K562 (cell line): ENCODE measurements at regions not wholly inside any gene's neighbourhood (a gene's known extent, or its start where the extent isn't known, plus 50 kb on each side); places are given as distances from the start of the nearest gene placed in this dataset.

ENCODE experiments used
- ATAC-seq: fragments of 200-7000 bp; cut with Tn5 transposase; 3 replicates; pipeline ENCODE4 v1.9.1; 2020; ENCODE audit warnings: moderate library complexity
- BruUV-seq: library from RNA; stranded (reverse); fragments of 400-500 nt; replicated peaks from 2 replicates; lab custom pipeline; 2021; lab: Mats Ljungman, UMichigan
- CTCF ChIA-PET: fragments of 300-600 bp; formaldehyde crosslinking; extraction: SDS; loops from one replicate; lab custom pipeline; 2021; ENCODE audit warnings: low intra/inter-chr PET ratio; lab: Yijun Ruan, JAX
- POLR2A ChIA-PET: fragments of 300-600, 350-650 bp; sonication (Branson Sonifier 250); formaldehyde crosslinking; extraction: SDS; loops from one replicate; lab custom pipeline; 2021; ENCODE audit warnings: antibody characterized with exemption, inconsistent platforms; lab: Yijun Ruan, JAX
- DNase-seq, 4 experiments: peaks; one replicate each; pipeline versions ENCODE4 v3.0.0 to v3.0.0-alpha.2; 2011 to 2018; ENCODE audit warnings: low spot score in 3 of 4, mixed read lengths in 3 of 4; ENCODE audit errors: extremely low read depth in 1 of 4
- FAIRE-seq: peaks from 2 replicates; lab custom pipeline; 2011; peaks lifted over from hg19 to GRCh38; lab: Jason Lieb, UNC
- H2AFZ ChIP-seq: 2 replicates; pipeline ENCODE4 v1.6.0; 2011; ENCODE audit warnings: low read depth, low read length, control low read depth, inconsistent platforms
- H3K27ac ChIP-seq: fragments of 200-600 bp; 3 replicates; pipeline ENCODE4 v1.8.0; 2011; ENCODE audit warnings: low read depth, mild to moderate bottlenecking, control low read depth, inconsistent platforms, low read length, moderate library complexity, mixed read lengths; ENCODE audit errors: extremely low read depth
- H3K27me3 ChIP-seq, 2 experiments: fragments of 300-600 bp in 1 of 2; 2 replicates in 1 of 2; 3 replicates in 1 of 2; pipeline versions ENCODE4 v1.6.0 to v1.8.0; 2011; ENCODE audit warnings: inconsistent platforms in 2 of 2, low read length in 2 of 2, mild to moderate bottlenecking in 1 of 2, mixed read lengths in 1 of 2, moderate library complexity in 1 of 2; ENCODE audit not compliant: control insufficient read depth in 2 of 2, insufficient read depth in 2 of 2
- H3K36me3 ChIP-seq: fragments of 300-600 bp; 3 replicates; pipeline ENCODE4 v1.8.0; 2011; ENCODE audit warnings: mild to moderate bottlenecking, low read length, inconsistent platforms; ENCODE audit not compliant: control insufficient read depth, insufficient read depth
- H3K4me1 ChIP-seq, 2 experiments: fragments of 200-600 bp in 1 of 2; replicated peaks in 1 of 2; 2 replicates in 1 of 2; 3 replicates in 1 of 2; pipeline versions ENCODE4 v1.5.1 to v1.8.0; 2011; ENCODE audit warnings: inconsistent platforms in 2 of 2, low read length in 2 of 2, mild to moderate bottlenecking in 1 of 2, mixed read lengths in 1 of 2, moderate library complexity in 1 of 2; ENCODE audit not compliant: control insufficient read depth in 2 of 2, insufficient read depth in 2 of 2
- H3K4me2 ChIP-seq: 2 replicates; pipeline ENCODE4 v1.6.1; 2011; ENCODE audit warnings: low read length, control low read depth, inconsistent platforms, mixed read lengths; ENCODE audit not compliant: insufficient read depth
- H3K4me3 ChIP-seq: fragments of 200-600 bp; sonication (generic), shearing (Covaris generic); 2 replicates; pipeline ENCODE4 v1.5.1; 2016; ENCODE audit warnings: control low read depth, inconsistent platforms
- H3K79me2 ChIP-seq: fragments of 200-600 bp; 3 replicates; pipeline ENCODE4 v1.8.0; 2011; ENCODE audit warnings: low read length, inconsistent platforms; ENCODE audit not compliant: control insufficient read depth, insufficient read depth
- H3K9ac ChIP-seq, 2 experiments: 2 replicates each; pipeline versions ENCODE4 v1.6.0 to v1.6.1; 2011; ENCODE audit warnings: low read depth in 2 of 2, low read length in 2 of 2, control low read depth in 1 of 2, inconsistent platforms in 1 of 2, mild to moderate bottlenecking in 1 of 2, mixed read lengths in 1 of 2; ENCODE audit not compliant: insufficient read depth in 1 of 2
- H3K9me1 ChIP-seq: one replicate; pipeline ENCODE4 v1.6.0; 2011; ENCODE audit warnings: inconsistent platforms, mild to moderate bottlenecking, low read length, moderate library complexity; ENCODE audit not compliant: control insufficient read depth, insufficient read depth
- H3K9me3 ChIP-seq: replicated peaks from 2 replicates; pipeline ENCODE4 v1.5.1; 2011; ENCODE audit warnings: low read depth, low read length, inconsistent platforms; ENCODE audit not compliant: control insufficient read depth, insufficient read depth
- H4K20me1 ChIP-seq: replicated peaks from 2 replicates; pipeline ENCODE4 v1.6.1; 2011; ENCODE audit warnings: low read length, inconsistent platforms, mixed read lengths; ENCODE audit not compliant: control insufficient read depth, insufficient read depth
- BRCA1 ChIP-seq, 2 experiments: fragments of 450-650 bp in 1 of 2; sonication (generic) in 1 of 2; formaldehyde crosslinking in 1 of 2; IDR thresholded peaks; 2 replicates each; pipeline versions ENCODE4 v1.5.0 to v1.6.1; 2017 to 2020; ENCODE audit warnings: mild to moderate bottlenecking in 1 of 2, missing genetic modification reagents in 1 of 2
- CSDE1 ChIP-seq, 2 experiments: fragments of 450-650 bp; IDR thresholded peaks; 2 replicates each; pipeline ENCODE4 v1.6.1; 2016; ENCODE audit warnings: mild to moderate bottlenecking in 1 of 2
- ELF2 ChIP-seq: fragments of 250-450 bp; sonication (Bioruptor Pico); IDR thresholded peaks from 2 replicates; pipeline ENCODE4 v1.5.0; 2021; ENCODE audit warnings: mild to moderate bottlenecking
- ETS2 ChIP-seq: IDR thresholded peaks from 2 replicates; pipeline ENCODE4 v1.6.1; 2016; ENCODE audit warnings: borderline replicate concordance, missing genetic modification characterization, mild to moderate bottlenecking, moderate library complexity, missing compliant biosample characterization; ENCODE audit not compliant: poor library complexity, severe bottlenecking
- HDAC2 ChIP-seq: fragments of 450-650 bp; IDR thresholded peaks from 2 replicates; pipeline ENCODE4 v1.6.1; 2016; ENCODE audit warnings: mild to moderate bottlenecking
- IRF1 ChIP-seq: sonication (generic); formaldehyde crosslinking; IDR thresholded peaks from 2 replicates; pipeline ENCODE4 v1.8.0; 2022; ENCODE audit warnings: missing genetic modification reagents, mild to moderate bottlenecking, borderline replicate concordance
- JUN ChIP-seq, 2 experiments: sonication (generic) in 1 of 2; formaldehyde crosslinking in 1 of 2; IDR thresholded peaks; 2 replicates each; pipeline versions ENCODE4 v1.6.1 to v1.8.0; 2012 to 2022; ENCODE audit warnings: borderline replicate concordance in 2 of 2, mild to moderate bottlenecking in 2 of 2, improper control_type of control experiment in 1 of 2, low read depth in 1 of 2, low read length in 1 of 2, missing genetic modification reagents in 1 of 2
- KDM4B ChIP-seq, 2 experiments: fragments of 450-650 bp in 1 of 2; sonication (generic) in 1 of 2; IDR thresholded peaks; 2 replicates each; pipeline ENCODE4 v1.6.1; 2016 to 2017; ENCODE audit warnings: borderline replicate concordance in 2 of 2, antibody characterized with exemption in 1 of 2, low read depth in 1 of 2, mild to moderate bottlenecking in 1 of 2
- LARP7 ChIP-seq: fragments of 450-650 bp; IDR thresholded peaks from 2 replicates; pipeline ENCODE4 v1.6.1; 2016
- MED1 ChIP-seq: sonication (generic); formaldehyde crosslinking; IDR thresholded peaks from 2 replicates; pipeline ENCODE4 v1.8.1; 2023; ENCODE audit warnings: missing genetic modification reagents, borderline replicate concordance
- NFATC3 ChIP-seq: fragments of 450-650 bp; IDR thresholded peaks from 2 replicates; pipeline ENCODE4 v1.6.1; 2017; ENCODE audit warnings: mild to moderate bottlenecking
- PTTG1 ChIP-seq: fragments of 450-650 bp; IDR thresholded peaks from 2 replicates; pipeline ENCODE4 v1.6.1; 2016; ENCODE audit warnings: low read depth, mild to moderate bottlenecking, missing genetic modification characterization, missing compliant biosample characterization
- SAP30 ChIP-seq: fragments of 200-600 bp; sonication (generic); IDR thresholded peaks from 2 replicates; pipeline ENCODE4 v1.6.1; 2012; ENCODE audit warnings: borderline replicate concordance, low read depth, mild to moderate bottlenecking, moderate library complexity, low read length, control low read depth, inconsistent platforms; ENCODE audit not compliant: insufficient read depth, poor library complexity, severe bottlenecking
- SP1 ChIP-seq: sonication (generic); formaldehyde crosslinking; IDR thresholded peaks from 2 replicates; pipeline ENCODE4 v1.8.1; 2022; ENCODE audit warnings: mild to moderate bottlenecking, missing genetic modification reagents
- TRIM28 ChIP-seq: fragments of 450-650 bp; IDR thresholded peaks from 2 replicates; pipeline ENCODE4 v1.6.1; 2017
- U2AF2 ChIP-seq: fragments of 200-400 bp; formaldehyde crosslinking; optimal IDR thresholded peaks from 2 replicates; pipeline ENCODE3; 2017; ENCODE audit warnings: low read depth, mild to moderate bottlenecking, low read length
- ZNF12 ChIP-seq: sonication (generic); formaldehyde crosslinking; IDR thresholded peaks from 2 replicates; pipeline ENCODE4 v1.4.0; 2020; ENCODE audit warnings: mild to moderate bottlenecking, missing genetic modification reagents
- ZNF224 ChIP-seq: sonication (generic); formaldehyde crosslinking; IDR thresholded peaks from 2 replicates; pipeline ENCODE4 v1.8.0; 2022; ENCODE audit warnings: mild to moderate bottlenecking, missing genetic modification reagents
- ZNF41 ChIP-seq: fragments of 250-450 bp; sonication (Bioruptor Pico); conservative IDR thresholded peaks from 2 replicates; pipeline ENCODE4 v1.4.0; 2020; ENCODE audit warnings: mild to moderate bottlenecking
- ZNF512 ChIP-seq: IDR thresholded peaks from 2 replicates; pipeline ENCODE4 v1.6.1; 2016; ENCODE audit warnings: missing genetic modification characterization, missing compliant biosample characterization
- WGBS: fragments of 100-300 bp; shearing (Covaris generic); methylation state at CpG from one replicate; pipeline ENCODE4 v1.1.6; 2016; ENCODE audit warnings: low coverage, mixed read lengths; ENCODE audit not compliant: insufficient coverage; ENCODE audit errors: missing lambda C conversion rate; 5-methylcytosine and 5-hydroxymethylcytosine counted together
- in situ Hi-C: fragments of 300-500 bp; cut with MboI; formaldehyde crosslinking; loops from 4 replicates; pipeline ENCODE4 v1.15.0; 2018; ENCODE audit warnings: inconsistent platforms, mixed read lengths
- intact Hi-C: fragments of 100-400 bp; cut with micrococcal nuclease; formaldehyde crosslinking; loops from 2 replicates; pipeline ENCODE4 v1.14.2; 2022

DNA sequence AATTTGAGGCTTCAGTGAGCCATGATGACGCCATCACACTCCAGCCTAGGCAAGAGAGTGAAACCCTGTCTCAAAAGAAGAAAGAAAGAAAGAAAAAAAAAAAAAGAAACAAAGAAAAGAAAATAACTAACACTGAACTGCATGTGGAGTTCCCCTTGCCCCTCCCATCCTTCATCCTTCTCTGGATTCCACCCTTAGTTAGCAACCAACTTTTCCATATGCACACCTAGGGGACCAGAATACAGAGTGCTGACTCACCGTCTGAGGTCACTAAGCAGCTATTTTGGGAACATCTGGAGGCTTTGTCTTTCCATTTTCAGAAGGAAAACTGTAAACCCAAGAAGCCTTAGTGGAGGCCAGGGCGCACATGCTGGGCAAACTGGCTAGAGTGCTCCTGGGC, 257.4 kb downstream of the MAFB start:
- H3K27me3 ChIP-seq = no peaks in the 10 kb centered on the region
- ChIA-PET POLR2A (no interaction called here), CTCF (no interaction called here)
- intact Hi-C loops = no loop called here
- no peak for FAIRE-seq
- no peaks in the 10 kb centered on the region for H3K9me1 ChIP-seq
- ATAC-seq = no peak
- no peak overlapping the region for H3K4me3 ChIP-seq
- H3K36me3 ChIP-seq = no peaks in the 10 kb centered on the region
- no peak overlapping the region for H2AFZ ChIP-seq
- no peaks in the 10 kb centered on the region for H4K20me1 ChIP-seq
- H3K9ac ChIP-seq = no peak overlapping the region
- DNase-seq = no peak
- H3K79me2 ChIP-seq = no peaks in the 10 kb centered on the region
- H3K4me1 ChIP-seq = no peaks in the 10 kb centered on the region; a peak in 1 of 5 replicates
- TF ChIP-seq SP1 (CRISPR knock-in tag) = no peak
- TF ChIP-seq KDM4B (IDR thresholded peaks at IDR 0.05; ENCODE audit: borderline replicate concordance in 2 of 2, low read depth in 1 of 2) = no peak
- no peak for TF ChIP-seq ETS2
- no peak for TF ChIP-seq PTTG1
- TF ChIP-seq NFATC3 = no peak
- TF ChIP-seq MED1 (CRISPR knock-in tag) = no peak
- no peak for TF ChIP-seq TRIM28
- no peak for TF ChIP-seq ZNF12 (CRISPR knock-in tag)
- TF ChIP-seq ZNF41 (CRISPR knock-in tag) = no peak
- no peak for TF ChIP-seq HDAC2
- no peak for TF ChIP-seq BRCA1 (IDR thresholded peaks at IDR 0.05)
- no peak for TF ChIP-seq BRCA1 (CRISPR knock-in tag; IDR thresholded peaks at IDR 0.05)
- no peak for TF ChIP-seq CSDE1 (IDR thresholded peaks at IDR 0.05)
- no peak for TF ChIP-seq U2AF2
- no peak for TF ChIP-seq ZNF224 (CRISPR knock-in tag)
- TF ChIP-seq SAP30 = no peak
- no peak for TF ChIP-seq JUN (IDR thresholded peaks at IDR 0.05; ENCODE audit: borderline replicate concordance, low read depth, low read length)
- no peak for TF ChIP-seq JUN (CRISPR knock-in tag; IDR thresholded peaks at IDR 0.05; ENCODE audit: borderline replicate concordance)
- TF ChIP-seq LARP7 = no peak
- TF ChIP-seq IRF1 (CRISPR knock-in tag) = no peak
- TF ChIP-seq ELF2 (CRISPR knock-in tag) = no peak
- TF ChIP-seq ZNF512 (tag) = no peak
- H3K4me2 ChIP-seq = no peak overlapping the region
- WGBS = 6% methylated on average over 3 of the region's 3 CpGs
- H3K9me3 ChIP-seq = no peaks in the 10 kb centered on the region
- no TSS peak for BruUV-seq
- in situ Hi-C loops = no loop called here
- H3K27ac ChIP-seq = no peak overlapping the region
